DND-41 (cell line): ENCODE measurements at regions not wholly inside any gene's neighbourhood (a gene's known extent, or its start where the extent isn't known, plus 50 kb on each side); places are given as distances from the start of the nearest gene placed in this dataset.

Experiments
- ATAC-seq: fragments of 200-7000 bp; cut with Tn5 transposase; 3 replicates; pipeline ENCODE4 v1.9.1; 2021; ENCODE audit warnings: low read depth; ENCODE audit not compliant: insufficient read depth
- DNase-seq: peaks from one replicate; pipeline ENCODE4 v3.0.0-alpha.2; 2020
- H2AFZ ChIP-seq: 2 replicates; pipeline ENCODE4 v1.6.0; 2012; ENCODE audit warnings: low read depth, low read length
- H3K27ac ChIP-seq: 2 replicates; pipeline ENCODE4 v1.5.1; 2012; ENCODE audit warnings: low read length, inconsistent platforms
- H3K27me3 ChIP-seq: fragments of 200-600 bp; sonication (generic); 2 replicates; pipeline ENCODE4 v1.6.0; 2012; ENCODE audit warnings: low read length, mild to moderate bottlenecking, inconsistent platforms; ENCODE audit not compliant: insufficient read depth, poor library complexity
- H3K36me3 ChIP-seq: 2 replicates; pipeline ENCODE4 v1.5.1; 2012; ENCODE audit warnings: low read length, inconsistent platforms; ENCODE audit not compliant: insufficient read depth
- H3K4me1 ChIP-seq: 2 replicates; pipeline ENCODE4 v1.5.1; 2012; ENCODE audit warnings: mild to moderate bottlenecking, low read length; ENCODE audit not compliant: insufficient read depth
- H3K4me2 ChIP-seq: 2 replicates; pipeline ENCODE4 v1.6.0; 2012; ENCODE audit warnings: mild to moderate bottlenecking, moderate library complexity, low read length, inconsistent platforms; ENCODE audit not compliant: insufficient read depth
- H3K4me3 ChIP-seq, 2 experiments: fragments of 200-600 bp in 1 of 2; shearing (Covaris generic) in 1 of 2; 2 replicates each; pipeline ENCODE4 v1.5.1; 2012 to 2016; ENCODE audit warnings: inconsistent platforms in 2 of 2, low read length in 2 of 2, mild to moderate bottlenecking in 2 of 2, low read depth in 1 of 2, moderate library complexity in 1 of 2
- H3K79me2 ChIP-seq: 2 replicates; pipeline ENCODE4 v1.6.0; 2012; ENCODE audit warnings: low read length, inconsistent platforms; ENCODE audit not compliant: insufficient read depth
- H3K9ac ChIP-seq: 2 replicates; pipeline ENCODE4 v1.6.0; 2012; ENCODE audit warnings: low read depth, mild to moderate bottlenecking, inconsistent platforms, low read length, moderate library complexity
- H3K9me3 ChIP-seq: 2 replicates; pipeline ENCODE4 v1.5.1; 2012; ENCODE audit warnings: low read length, moderate library complexity, mild to moderate bottlenecking, inconsistent platforms; ENCODE audit not compliant: insufficient read depth, severe bottlenecking
- H4K20me1 ChIP-seq: 2 replicates; pipeline ENCODE4 v1.6.0; 2012; ENCODE audit warnings: low read length; ENCODE audit not compliant: insufficient read depth
- CTCF ChIP-seq: IDR thresholded peaks from 2 replicates; pipeline ENCODE4 v1.5.1; 2012; ENCODE audit warnings: borderline replicate concordance, low read length, moderate library complexity, mild to moderate bottlenecking; ENCODE audit not compliant: poor library complexity, severe bottlenecking; ENCODE audit errors: extremely low read depth
- EZH2 ChIP-seq: IDR thresholded peaks from 3 replicates; pipeline ENCODE4 v1.6.1; 2012; ENCODE audit warnings: borderline replicate concordance, low read depth, mild to moderate bottlenecking, moderate library complexity, low read length, inconsistent platforms; ENCODE audit not compliant: severe bottlenecking

DNA sequence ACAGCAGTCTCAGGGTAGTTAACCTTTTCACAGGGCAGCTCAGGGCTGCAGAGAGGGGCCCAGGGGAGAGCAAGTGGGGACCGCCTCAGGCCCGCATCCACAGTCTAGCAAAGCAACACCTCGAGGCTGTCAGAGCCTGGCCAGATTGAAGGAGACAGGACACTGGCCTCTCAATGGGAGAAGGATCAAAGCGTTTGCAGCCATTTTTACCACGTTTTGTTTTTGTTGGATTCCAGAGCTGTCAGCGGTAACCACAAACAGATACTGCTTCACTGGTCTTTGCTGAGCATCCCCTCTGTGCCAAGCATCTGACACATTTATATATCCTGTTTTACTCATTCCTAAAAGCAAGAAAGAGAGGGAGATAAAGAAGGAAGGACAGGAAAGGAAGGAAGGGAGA is 153.8 kb downstream of the SHQ1 start:
- H3K27ac ChIP-seq = no peak overlapping the region
- H3K9me3 ChIP-seq = no peaks in the 10 kb centered on the region
- H3K79me2 ChIP-seq = no peaks in the 10 kb centered on the region
- DNase-seq (no peak), ATAC-seq (no peak)
- no peak overlapping the region for H3K4me3 ChIP-seq
- H3K9ac ChIP-seq = no peak overlapping the region
- H3K36me3 ChIP-seq = no peaks in the 10 kb centered on the region
- no peak overlapping the region for H2AFZ ChIP-seq
- H4K20me1 ChIP-seq = no peaks in the 10 kb centered on the region
- no peaks in the 10 kb centered on the region for H3K4me1 ChIP-seq
- TF ChIP-seq CTCF = no peak
- no peak for TF ChIP-seq EZH2
- no peaks in the 10 kb centered on the region for H3K27me3 ChIP-seq
- H3K4me2 ChIP-seq = no peak overlapping the region

DNA sequence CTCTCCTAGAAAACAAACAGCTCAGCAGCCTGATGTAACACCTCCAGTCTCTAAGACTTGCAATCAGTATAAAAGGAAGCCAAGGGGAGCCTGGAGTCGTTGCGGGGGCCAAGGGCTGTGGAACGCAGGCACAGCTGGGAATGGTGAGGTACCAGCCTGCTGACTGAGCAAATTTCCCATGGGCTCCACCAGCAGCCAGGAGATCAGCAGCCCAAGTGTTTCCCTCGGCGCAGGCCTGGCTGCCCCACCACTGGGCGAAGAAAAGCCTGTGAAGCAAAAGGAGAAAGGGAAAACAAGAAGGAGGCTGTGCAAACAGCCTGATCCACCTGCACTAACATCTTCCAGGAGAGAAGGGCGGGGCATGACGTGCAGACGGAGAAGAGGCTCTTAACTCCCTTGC is 155.3 kb downstream of the SHQ1 start:
- Histone ChIP-seq H3K27ac (no peak overlapping the region), H3K79me2 (no peaks in the 10 kb centered on the region), H3K36me3 (no peaks in the 10 kb centered on the region), H3K9me3 (no peaks in the 10 kb centered on the region), H3K4me2 (no peak overlapping the region), H3K9ac (no peak overlapping the region), H3K4me1 (no peaks in the 10 kb centered on the region), H2AFZ (no peak overlapping the region), H4K20me1 (no peaks in the 10 kb centered on the region), H3K4me3 (no peak overlapping the region), H3K27me3 (no peaks in the 10 kb centered on the region)
- DNase-seq (no peak), ATAC-seq (no peak)
- TF ChIP-seq EZH2 = no peak
- no peak for TF ChIP-seq CTCF

- no peak overlapping the region for H2AFZ ChIP-seq
Observed at GRCh38 chr3:72690629-72691028, 157.6 kb downstream of the SHQ1 start.

More at GRCh38 chr3:72690629-72691028, 157.6 kb downstream of the SHQ1 start:
- Histone ChIP-seq H3K79me2 (no peaks in the 10 kb centered on the region), H4K20me1 (no peaks in the 10 kb centered on the region), H3K4me1 (no peaks in the 10 kb centered on the region), H3K27me3 (no peaks in the 10 kb centered on the region), H3K4me2 (no peak overlapping the region), H3K9me3 (no peaks in the 10 kb centered on the region), H3K4me3 (no peak overlapping the region), H3K9ac (no peak overlapping the region), H3K27ac (no peak overlapping the region), H3K36me3 (no peaks in the 10 kb centered on the region)
- DNase-seq (no peak), ATAC-seq (no peak)
- no peak for TF ChIP-seq CTCF
- TF ChIP-seq EZH2 = no peak
